GM13977 (cell line): ENCODE measurements at regions not wholly inside any gene's neighbourhood (a gene's known extent, or its start where the extent isn't known, plus 50 kb on each side); places are given as distances from the start of the nearest gene placed in this dataset.
"Not testable (repeated sequence)": the region's sequence is repeated elsewhere in the genome, so short reads cannot be mapped to it uniquely, and the experiment has no call there.

Source experiments
- DNase-seq: peaks from one replicate; pipeline ENCODE4 v3.0.0; 2012; ENCODE audit warnings: low spot score
- CTCF ChIP-seq: IDR thresholded peaks from 2 replicates; pipeline ENCODE4 v1.5.1; 2012; ENCODE audit warnings: mild to moderate bottlenecking, control low read depth; ENCODE audit not compliant: insufficient read depth; ENCODE audit errors: extremely low read depth, missing control alignments
- in situ Hi-C: fragments of 300-500 bp; cut with MboI; formaldehyde crosslinking; loops from one replicate; pipeline ENCODE4 v1.12.0; 2022; ENCODE audit warnings: low sequenced_read_pairs, low pct_unique_long_range_greater_than_20kb, mixed read lengths, inconsistent platforms; ENCODE audit not compliant: unreplicated experiment

GRCh38 chr13:80070024-80070703 lies 270.8 kb downstream of the SPRY2 start:
- no peak for DNase-seq
- in situ Hi-C loops, result no loop called here
- TF ChIP-seq CTCF, result no peak

DNA sequence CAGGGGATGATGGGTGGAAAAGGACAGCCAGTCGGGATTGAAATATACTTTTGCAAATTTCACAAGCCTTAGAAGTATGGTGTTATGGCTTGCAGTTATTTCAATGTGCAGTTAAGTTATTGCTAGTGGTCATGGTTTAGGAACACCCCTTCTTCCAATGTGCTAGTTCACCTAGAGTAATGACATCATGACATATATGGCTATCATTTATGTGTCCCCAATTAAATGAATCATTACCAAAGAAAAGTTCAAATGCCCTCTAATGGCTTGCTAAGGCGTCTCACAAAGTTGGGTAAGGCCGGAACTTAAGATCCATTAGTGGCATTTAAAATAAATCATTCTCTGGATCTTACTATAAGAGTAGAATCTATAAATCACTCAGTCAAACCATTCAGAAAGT lies 271.6 kb downstream of the SPRY2 start:
- in situ Hi-C loops, result no loop called here
- no peak for TF ChIP-seq CTCF
- no peak for DNase-seq

DNA sequence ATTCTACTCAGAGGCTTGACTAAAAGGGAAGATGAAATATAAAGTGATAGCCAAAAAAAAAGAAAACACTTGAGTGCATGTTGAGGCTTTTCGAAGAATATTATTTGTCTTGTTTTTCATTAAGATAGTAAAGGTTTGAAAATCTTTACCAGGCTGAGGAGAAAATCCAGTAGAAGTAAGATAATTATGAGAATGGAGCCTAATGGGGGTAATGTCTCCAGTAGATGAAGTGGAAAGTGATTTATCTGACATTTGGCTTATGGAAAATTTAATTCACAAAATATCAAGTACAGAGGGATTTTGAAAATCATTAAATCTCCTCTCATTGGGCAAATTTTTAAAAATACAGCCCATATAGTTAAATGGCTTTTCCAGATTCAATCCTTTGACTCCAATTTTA lies 274.9 kb downstream of the SPRY2 start:
- in situ Hi-C loops, result no loop called here
- TF ChIP-seq CTCF, result no peak
- DNase-seq, result no peak

DNA sequence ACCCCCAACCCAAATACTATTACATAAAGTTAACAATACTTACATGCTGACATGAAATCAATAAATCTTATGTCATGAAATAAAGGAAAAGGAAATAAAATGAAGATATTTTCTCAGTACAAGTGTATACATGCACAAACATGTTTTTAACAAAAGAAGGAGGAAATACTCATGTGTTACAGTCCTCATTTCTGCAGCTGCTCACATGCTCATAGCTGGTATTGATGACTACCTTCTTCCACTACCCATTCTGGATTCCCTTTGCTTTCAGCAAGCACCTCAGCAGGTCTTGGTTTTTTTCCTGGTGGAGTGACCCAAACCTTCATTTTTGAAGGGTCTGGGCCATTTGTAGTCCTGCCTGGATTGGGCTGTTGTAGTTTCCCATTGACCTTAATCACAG lies 278.5 kb downstream of the SPRY2 start:
- in situ Hi-C loops, DNase-seq: not testable (repeated sequence)

DNA sequence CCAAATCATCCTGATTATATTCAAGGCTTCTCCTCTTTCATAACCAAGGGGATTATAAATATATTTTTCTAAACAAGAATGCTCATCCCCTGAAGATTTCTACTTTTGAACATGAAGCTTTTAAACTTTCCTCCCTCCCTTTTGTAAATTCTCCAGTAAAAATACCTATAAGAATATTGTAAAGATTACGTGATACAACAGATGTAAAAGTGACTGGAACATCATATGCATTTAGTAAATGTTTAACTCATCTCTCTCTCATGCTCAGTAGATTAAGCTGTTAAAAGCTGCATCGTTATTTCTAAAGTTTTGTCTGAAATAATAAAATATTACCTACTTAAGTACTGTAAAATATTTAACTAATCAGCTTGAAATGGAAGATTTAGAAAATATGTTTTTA lies 281.1 kb downstream of the SPRY2 start:
- in situ Hi-C loops, result no loop called here
- no peak for DNase-seq
- no peak for TF ChIP-seq CTCF

- no peak for DNase-seq
- TF ChIP-seq CTCF, result no peak
Observed at GRCh38 chr13:80058626-80059025, 282.3 kb downstream of the SPRY2 start.

DNA sequence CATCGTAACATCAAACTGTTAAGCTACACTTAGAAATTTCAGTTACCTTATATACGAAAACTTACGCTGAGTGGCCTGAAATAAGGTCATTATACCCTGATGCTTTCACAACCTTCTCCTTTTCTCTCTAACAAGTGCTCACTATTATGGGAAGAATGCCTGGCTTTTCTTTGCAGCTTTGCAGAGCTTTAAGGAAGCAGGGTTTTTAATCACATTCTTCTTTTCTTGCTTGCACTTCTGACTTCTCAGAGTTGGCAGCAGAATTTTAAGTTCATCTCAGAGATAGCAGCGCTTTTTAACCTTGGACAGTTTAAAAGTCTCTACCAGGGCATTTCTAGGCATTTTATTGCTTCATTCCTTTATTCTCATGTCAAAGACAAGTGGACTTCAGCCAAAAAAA lies 285.1 kb downstream of the SPRY2 start:
- no peak for DNase-seq
- in situ Hi-C loops, result no loop called here
- TF ChIP-seq CTCF, result no peak

More at GRCh38 chr13:80058626-80059025, 282.3 kb downstream of the SPRY2 start:
- in situ Hi-C loops, result no loop called here
